ENCODE measurements at regions not wholly inside any gene's neighbourhood (a gene's known extent, or its start where the extent isn't known, plus 50 kb on each side); places are given as distances from the start of the nearest gene placed in this dataset.

- TF ChIP-seq CTCF (IDR thresholded peaks at IDR 0.05; ENCODE audit: low read depth, low read length) (no peak), EZH2phosphoT487 (IDR thresholded peaks at IDR 0.05; ENCODE audit: low read depth) (no peak)
Observed at GRCh38 chr5:33010846-33011245, 299.7 kb downstream of the NPR3 start.
